A549 (cell line): ENCODE measurements at regions not wholly inside any gene's neighbourhood (a gene's known extent, or its start where the extent isn't known, plus 50 kb on each side); places are given as distances from the start of the nearest gene placed in this dataset.

ENCODE experiments used
- ATAC-seq, 2 experiments: fragments of 200-7000 bp in 1 of 2; fragments of >200 bp in 1 of 2; cut with Nextera tagmentation in 1 of 2; cut with Tn5 transposase in 1 of 2; 3 replicates each; pipeline versions ENCODE4 v1.8.0 to v1.9.1; 2018 to 2020; ENCODE audit warnings: mild to moderate bottlenecking in 1 of 2, moderate library complexity in 1 of 2
- CTCF ChIA-PET: fragments of 300-600 bp; sonication (Branson Sonifier 250); formaldehyde crosslinking; extraction: SDS; loops from one replicate; lab custom pipeline; 2021; ENCODE audit warnings: antibody characterized with exemption, inconsistent platforms; lab: Yijun Ruan, JAX
- POLR2A ChIA-PET: fragments of 350-600 bp; formaldehyde crosslinking; extraction: SDS; loops from one replicate; lab custom pipeline; 2021; ENCODE audit warnings: antibody characterized with exemption, inconsistent platforms; lab: Yijun Ruan, JAX
- DNase-seq, 2 experiments: peaks; one replicate each; pipeline versions ENCODE4 v3.0.0 to v3.0.0-alpha.2; 2011 to 2016; ENCODE audit warnings: low read depth in 1 of 2, low spot score in 1 of 2
- FAIRE-seq: peaks from 2 replicates; lab custom pipeline; 2011; peaks lifted over from hg19 to GRCh38; lab: Jason Lieb, UNC
- H3K27ac ChIP-seq, 2 experiments: fragments of >200 bp; sonication (Bioruptor Twin); formaldehyde crosslinking; 3 replicates each; pipeline ENCODE4 v1.5.1; 2016 to 2017
- H3K4me1 ChIP-seq: fragments of >200 bp; sonication (Bioruptor Twin); formaldehyde crosslinking; 3 replicates; pipeline ENCODE4 v1.6.1; 2016
- H3K4me2 ChIP-seq: fragments of >200 bp; sonication (Bioruptor Twin); formaldehyde crosslinking; 3 replicates; pipeline ENCODE4 v1.6.1; 2016
- H3K4me3 ChIP-seq: fragments of >200 bp; sonication (Bioruptor Twin); formaldehyde crosslinking; 3 replicates; pipeline ENCODE4 v1.5.1; 2016
- H3K9me3 ChIP-seq: fragments of >200 bp; sonication (Bioruptor Twin); formaldehyde crosslinking; 3 replicates; pipeline ENCODE4 v1.6.1; 2016
- CBX8 ChIP-seq: fragments of 200-600 bp; sonication (generic); IDR thresholded peaks from 2 replicates; pipeline ENCODE4 v1.6.1; 2016
- CHD2 ChIP-seq: fragments of 150-350 bp; IDR thresholded peaks from 2 replicates; pipeline ENCODE4 v1.6.1; 2014; ENCODE audit warnings: low read length; ENCODE audit not compliant: partially characterized antibody
- EHMT2 ChIP-seq: fragments of 200-600 bp; sonication (generic); IDR thresholded peaks from 2 replicates; pipeline ENCODE4 v1.6.1; 2016; ENCODE audit warnings: antibody characterized with exemption, low read depth, mild to moderate bottlenecking, moderate library complexity
- EP300 ChIP-seq, 2 experiments: fragments of >200 bp; sonication (Bioruptor Twin); formaldehyde crosslinking; IDR thresholded peaks; 2 replicates in 1 of 2; 3 replicates in 1 of 2; pipeline ENCODE4 v1.6.1; 2016 to 2017
- ESRRA ChIP-seq: fragments of 150-350 bp; IDR thresholded peaks from 2 replicates; pipeline ENCODE4 v1.6.1; 2014; ENCODE audit warnings: mild to moderate bottlenecking, low read length, borderline replicate concordance
- FOXS1 ChIP-seq: fragments of 250-450 bp; sonication (Bioruptor Pico); IDR thresholded peaks from 2 replicates; pipeline ENCODE4 v1.5.0; 2020; ENCODE audit warnings: mild to moderate bottlenecking, moderate library complexity
- HOXB13 ChIP-seq: fragments of 250-450 bp; sonication (Bioruptor Pico); IDR thresholded peaks from 2 replicates; pipeline ENCODE4 v1.5.0; 2020; ENCODE audit warnings: low read depth, mild to moderate bottlenecking, moderate library complexity
- HOXB5 ChIP-seq: fragments of 250-450 bp; sonication (Bioruptor Pico); IDR thresholded peaks from 2 replicates; pipeline ENCODE4 v1.5.0; 2020; ENCODE audit warnings: mild to moderate bottlenecking, moderate library complexity
- JUN ChIP-seq, 2 experiments: fragments of >200 bp; sonication (Bioruptor Twin); formaldehyde crosslinking; IDR thresholded peaks; 2 replicates in 1 of 2; 3 replicates in 1 of 2; pipeline ENCODE4 v1.6.1; 2016 to 2017
- KDM5A ChIP-seq: fragments of 200-600 bp; sonication (generic); IDR thresholded peaks from 2 replicates; pipeline ENCODE4 v1.6.1; 2016; ENCODE audit warnings: antibody characterized with exemption, mild to moderate bottlenecking
- MAFK ChIP-seq: fragments of 450-650 bp; IDR thresholded peaks from 2 replicates; pipeline ENCODE4 v1.6.1; 2014; ENCODE audit not compliant: partially characterized antibody
- MYC ChIP-seq: IDR thresholded peaks from 2 replicates; pipeline ENCODE4 v1.6.1; 2012; ENCODE audit warnings: mild to moderate bottlenecking, inconsistent platforms, low read length, improper control_type of control experiment, borderline replicate concordance
- POLR2A ChIP-seq: IDR thresholded peaks from 2 replicates; pipeline ENCODE4 v1.6.1; 2012; ENCODE audit warnings: mild to moderate bottlenecking, low read length
- SMC3 ChIP-seq: fragments of >200 bp; sonication (Bioruptor Twin); formaldehyde crosslinking; IDR thresholded peaks from 3 replicates; pipeline ENCODE4 v1.6.1; 2018; ENCODE audit warnings: inconsistent platforms
- TP53 ChIP-seq: fragments of 250-450 bp; sonication (Bioruptor Pico); IDR thresholded peaks from 2 replicates; pipeline ENCODE4 v1.5.0; 2021; ENCODE audit warnings: mild to moderate bottlenecking, moderate library complexity
- ZC3H11A ChIP-seq: fragments of 450-650 bp; IDR thresholded peaks from 2 replicates; pipeline ENCODE4 v1.6.1; 2014; ENCODE audit warnings: antibody characterized with exemption, mild to moderate bottlenecking
- ZFP36 ChIP-seq: fragments of 450-650 bp; IDR thresholded peaks from 2 replicates; pipeline ENCODE4 v1.6.1; 2014; ENCODE audit warnings: borderline replicate concordance; ENCODE audit not compliant: partially characterized antibody
- WGBS: methylation state at CpG from one replicate; pipeline ENCODE4 v1.1.6; 2017; ENCODE audit errors: missing lambda C conversion rate; 5-methylcytosine and 5-hydroxymethylcytosine counted together
- TF ChIP-seq, protein P1 (sequence below): fragments of 450-650 bp; IDR thresholded peaks from 2 replicates; pipeline ENCODE4 v1.6.1; 2014; ENCODE audit warnings: antibody characterized with exemption
- TF ChIP-seq, protein P2 (sequence below): fragments of 200-600 bp; sonication (generic); IDR thresholded peaks from 2 replicates; pipeline ENCODE4 v1.6.1; 2016; ENCODE audit warnings: antibody characterized with exemption, mild to moderate bottlenecking, moderate library complexity
- TF ChIP-seq, protein P3 (sequence below): fragments of >200 bp; sonication (Bioruptor Twin); formaldehyde crosslinking; IDR thresholded peaks from 2 replicates; pipeline ENCODE4 v1.6.1; 2016
- TF ChIP-seq, protein P4 (sequence below): IDR thresholded peaks from 2 replicates; pipeline ENCODE4 v1.6.1; 2012; ENCODE audit warnings: low read depth, borderline replicate concordance
- TF ChIP-seq, protein P5 (sequence below): IDR thresholded peaks from 2 replicates; pipeline ENCODE4 v1.6.1; 2012
- TF ChIP-seq, protein P6 (sequence below): fragments of >200 bp; sonication (Bioruptor Twin); formaldehyde crosslinking; IDR thresholded peaks from 3 replicates; pipeline ENCODE4 v1.5.1; 2016
- TF ChIP-seq, protein P7 (sequence below): fragments of 150-350 bp; IDR thresholded peaks from 2 replicates; pipeline ENCODE4 v1.6.1; 2014; ENCODE audit warnings: low read depth, mild to moderate bottlenecking, low read length

DNA sequence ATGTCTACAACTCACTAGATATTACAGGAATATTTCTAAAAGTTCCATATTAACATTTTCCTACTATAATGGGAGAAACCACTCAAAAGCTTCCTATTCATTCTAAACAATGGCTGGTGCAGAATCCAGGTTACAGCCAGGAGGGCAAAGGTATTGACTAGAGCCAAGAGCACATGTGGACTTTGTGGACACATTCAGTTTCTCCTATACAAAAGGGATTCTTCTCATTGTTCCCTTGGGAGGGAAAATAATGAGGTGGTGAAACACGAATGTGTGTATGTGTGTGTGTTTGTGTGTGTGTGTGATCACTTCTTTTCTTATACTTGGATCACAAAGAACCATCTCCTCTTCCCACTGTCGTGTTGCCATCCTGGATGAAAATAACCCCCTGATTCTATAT, 1000.0 kb downstream of the ADGRL2 start:
- ChIA-PET POLR2A (no interaction called here), CTCF (no interaction called here)
- DNase-seq (no peak), FAIRE-seq (no peak), ATAC-seq (no peak)
- no peak overlapping the region for H3K4me2 ChIP-seq
- H3K4me1 ChIP-seq, result no peaks in the 10 kb centered on the region
- TF ChIP-seq TP53 (CRISPR knock-in tag) (no peak), ZFP36 (no peak), HOXB13 (CRISPR knock-in tag) (no peak), MAFK (no peak), EP300 (IDR thresholded peaks at IDR 0.05) (no peak), CHD2 (no peak), HOXB5 (no peak), EHMT2 (no peak)
- TF ChIP-seq, protein P1, sequence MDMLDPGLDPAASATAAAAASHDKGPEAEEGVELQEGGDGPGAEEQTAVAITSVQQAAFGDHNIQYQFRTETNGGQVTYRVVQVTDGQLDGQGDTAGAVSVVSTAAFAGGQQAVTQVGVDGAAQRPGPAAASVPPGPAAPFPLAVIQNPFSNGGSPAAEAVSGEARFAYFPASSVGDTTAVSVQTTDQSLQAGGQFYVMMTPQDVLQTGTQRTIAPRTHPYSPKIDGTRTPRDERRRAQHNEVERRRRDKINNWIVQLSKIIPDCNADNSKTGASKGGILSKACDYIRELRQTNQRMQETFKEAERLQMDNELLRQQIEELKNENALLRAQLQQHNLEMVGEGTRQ, result no peak
- TF ChIP-seq, protein P2, sequence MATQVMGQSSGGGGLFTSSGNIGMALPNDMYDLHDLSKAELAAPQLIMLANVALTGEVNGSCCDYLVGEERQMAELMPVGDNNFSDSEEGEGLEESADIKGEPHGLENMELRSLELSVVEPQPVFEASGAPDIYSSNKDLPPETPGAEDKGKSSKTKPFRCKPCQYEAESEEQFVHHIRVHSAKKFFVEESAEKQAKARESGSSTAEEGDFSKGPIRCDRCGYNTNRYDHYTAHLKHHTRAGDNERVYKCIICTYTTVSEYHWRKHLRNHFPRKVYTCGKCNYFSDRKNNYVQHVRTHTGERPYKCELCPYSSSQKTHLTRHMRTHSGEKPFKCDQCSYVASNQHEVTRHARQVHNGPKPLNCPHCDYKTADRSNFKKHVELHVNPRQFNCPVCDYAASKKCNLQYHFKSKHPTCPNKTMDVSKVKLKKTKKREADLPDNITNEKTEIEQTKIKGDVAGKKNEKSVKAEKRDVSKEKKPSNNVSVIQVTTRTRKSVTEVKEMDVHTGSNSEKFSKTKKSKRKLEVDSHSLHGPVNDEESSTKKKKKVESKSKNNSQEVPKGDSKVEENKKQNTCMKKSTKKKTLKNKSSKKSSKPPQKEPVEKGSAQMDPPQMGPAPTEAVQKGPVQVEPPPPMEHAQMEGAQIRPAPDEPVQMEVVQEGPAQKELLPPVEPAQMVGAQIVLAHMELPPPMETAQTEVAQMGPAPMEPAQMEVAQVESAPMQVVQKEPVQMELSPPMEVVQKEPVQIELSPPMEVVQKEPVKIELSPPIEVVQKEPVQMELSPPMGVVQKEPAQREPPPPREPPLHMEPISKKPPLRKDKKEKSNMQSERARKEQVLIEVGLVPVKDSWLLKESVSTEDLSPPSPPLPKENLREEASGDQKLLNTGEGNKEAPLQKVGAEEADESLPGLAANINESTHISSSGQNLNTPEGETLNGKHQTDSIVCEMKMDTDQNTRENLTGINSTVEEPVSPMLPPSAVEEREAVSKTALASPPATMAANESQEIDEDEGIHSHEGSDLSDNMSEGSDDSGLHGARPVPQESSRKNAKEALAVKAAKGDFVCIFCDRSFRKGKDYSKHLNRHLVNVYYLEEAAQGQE, result no peak
- TF ChIP-seq, protein P3, sequence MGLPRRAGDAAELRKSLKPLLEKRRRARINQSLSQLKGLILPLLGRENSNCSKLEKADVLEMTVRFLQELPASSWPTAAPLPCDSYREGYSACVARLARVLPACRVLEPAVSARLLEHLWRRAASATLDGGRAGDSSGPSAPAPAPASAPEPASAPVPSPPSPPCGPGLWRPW, result no peak
- no peaks in the 10 kb centered on the region for H3K9me3 ChIP-seq
- 3% methylated on average over 2 of the region's 2 CpGs for WGBS
- H3K27ac ChIP-seq, result no peak overlapping the region
- H3K4me3 ChIP-seq, result no peak overlapping the region

DNA sequence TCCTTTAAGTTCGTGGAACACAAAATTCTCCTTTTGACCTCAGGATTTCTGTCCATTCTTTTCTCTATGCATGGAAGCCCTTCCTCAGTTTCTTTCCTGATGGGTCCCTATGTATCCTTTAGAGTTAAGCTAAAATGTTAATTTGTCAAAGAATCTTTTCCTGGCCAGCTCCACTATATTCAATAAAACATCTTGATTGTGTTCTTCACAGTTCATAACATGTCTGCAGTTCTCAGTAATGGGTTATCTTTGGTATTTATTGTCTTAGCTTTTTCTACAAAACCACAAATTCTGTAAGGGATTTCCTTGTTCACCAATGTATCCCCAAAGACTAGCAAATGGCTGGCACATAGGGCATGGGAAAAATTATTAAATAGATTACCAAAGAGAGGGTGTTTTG, 998.5 kb downstream of the ADGRL2 start:
- Histone ChIP-seq H3K4me2 (no peak overlapping the region), H3K27ac (no peak overlapping the region), H3K4me3 (no peak overlapping the region), H3K9me3 (no peaks in the 10 kb centered on the region), H3K4me1 (no peaks in the 10 kb centered on the region)
- ATAC-seq (no peak), FAIRE-seq (no peak), DNase-seq (no peak)
- CTCF ChIA-PET, result no interaction called here
- WGBS, result no CpG with 5 or more reads among the region's 1 CpG
- POLR2A ChIA-PET, result no interaction called here
- TF ChIP-seq SMC3 (no peak), HOXB13 (CRISPR knock-in tag) (no peak), ESRRA (no peak), MYC (no peak), CBX8 (no peak), POLR2A (no peak), JUN (IDR thresholded peaks at IDR 0.05) (no peak), KDM5A (no peak), ZC3H11A (no peak), FOXS1 (CRISPR knock-in tag) (no peak)
- TF ChIP-seq, protein P3, result no peak
- TF ChIP-seq, protein P4, sequence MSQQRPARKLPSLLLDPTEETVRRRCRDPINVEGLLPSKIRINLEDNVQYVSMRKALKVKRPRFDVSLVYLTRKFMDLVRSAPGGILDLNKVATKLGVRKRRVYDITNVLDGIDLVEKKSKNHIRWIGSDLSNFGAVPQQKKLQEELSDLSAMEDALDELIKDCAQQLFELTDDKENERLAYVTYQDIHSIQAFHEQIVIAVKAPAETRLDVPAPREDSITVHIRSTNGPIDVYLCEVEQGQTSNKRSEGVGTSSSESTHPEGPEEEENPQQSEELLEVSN, result no peak
- TF ChIP-seq, protein P5, sequence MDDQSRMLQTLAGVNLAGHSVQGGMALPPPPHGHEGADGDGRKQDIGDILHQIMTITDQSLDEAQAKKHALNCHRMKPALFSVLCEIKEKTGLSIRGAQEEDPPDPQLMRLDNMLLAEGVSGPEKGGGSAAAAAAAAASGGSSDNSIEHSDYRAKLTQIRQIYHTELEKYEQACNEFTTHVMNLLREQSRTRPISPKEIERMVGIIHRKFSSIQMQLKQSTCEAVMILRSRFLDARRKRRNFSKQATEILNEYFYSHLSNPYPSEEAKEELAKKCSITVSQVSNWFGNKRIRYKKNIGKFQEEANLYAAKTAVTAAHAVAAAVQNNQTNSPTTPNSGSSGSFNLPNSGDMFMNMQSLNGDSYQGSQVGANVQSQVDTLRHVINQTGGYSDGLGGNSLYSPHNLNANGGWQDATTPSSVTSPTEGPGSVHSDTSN, result no peak
- TF ChIP-seq, protein P6, sequence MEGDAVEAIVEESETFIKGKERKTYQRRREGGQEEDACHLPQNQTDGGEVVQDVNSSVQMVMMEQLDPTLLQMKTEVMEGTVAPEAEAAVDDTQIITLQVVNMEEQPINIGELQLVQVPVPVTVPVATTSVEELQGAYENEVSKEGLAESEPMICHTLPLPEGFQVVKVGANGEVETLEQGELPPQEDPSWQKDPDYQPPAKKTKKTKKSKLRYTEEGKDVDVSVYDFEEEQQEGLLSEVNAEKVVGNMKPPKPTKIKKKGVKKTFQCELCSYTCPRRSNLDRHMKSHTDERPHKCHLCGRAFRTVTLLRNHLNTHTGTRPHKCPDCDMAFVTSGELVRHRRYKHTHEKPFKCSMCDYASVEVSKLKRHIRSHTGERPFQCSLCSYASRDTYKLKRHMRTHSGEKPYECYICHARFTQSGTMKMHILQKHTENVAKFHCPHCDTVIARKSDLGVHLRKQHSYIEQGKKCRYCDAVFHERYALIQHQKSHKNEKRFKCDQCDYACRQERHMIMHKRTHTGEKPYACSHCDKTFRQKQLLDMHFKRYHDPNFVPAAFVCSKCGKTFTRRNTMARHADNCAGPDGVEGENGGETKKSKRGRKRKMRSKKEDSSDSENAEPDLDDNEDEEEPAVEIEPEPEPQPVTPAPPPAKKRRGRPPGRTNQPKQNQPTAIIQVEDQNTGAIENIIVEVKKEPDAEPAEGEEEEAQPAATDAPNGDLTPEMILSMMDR, result no peak
- TF ChIP-seq, protein P2, result no peak
- TF ChIP-seq, protein P7, sequence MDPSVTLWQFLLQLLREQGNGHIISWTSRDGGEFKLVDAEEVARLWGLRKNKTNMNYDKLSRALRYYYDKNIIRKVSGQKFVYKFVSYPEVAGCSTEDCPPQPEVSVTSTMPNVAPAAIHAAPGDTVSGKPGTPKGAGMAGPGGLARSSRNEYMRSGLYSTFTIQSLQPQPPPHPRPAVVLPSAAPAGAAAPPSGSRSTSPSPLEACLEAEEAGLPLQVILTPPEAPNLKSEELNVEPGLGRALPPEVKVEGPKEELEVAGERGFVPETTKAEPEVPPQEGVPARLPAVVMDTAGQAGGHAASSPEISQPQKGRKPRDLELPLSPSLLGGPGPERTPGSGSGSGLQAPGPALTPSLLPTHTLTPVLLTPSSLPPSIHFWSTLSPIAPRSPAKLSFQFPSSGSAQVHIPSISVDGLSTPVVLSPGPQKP, result no peak
